Stimulated activated CD4-positive, alpha-beta T cell treated with anti-CD3 and anti-CD28 coated beads, Interleukin-2, amount 100 ng/mL, for 48 hours (primary cell): ENCODE measurements at regions not wholly inside any gene's neighbourhood (a gene's known extent, or its start where the extent isn't known, plus 50 kb on each side); places are given as distances from the start of the nearest gene placed in this dataset.
A peak's percentile ranks its signal among the peaks of the same experiment; 100 is the strongest.
"Not testable (repeated sequence)": the region's sequence is repeated elsewhere in the genome, so short reads cannot be mapped to it uniquely, and the experiment has no call there.

Experiments used
- DNase-seq, 2 donors: peaks; one replicate each; pipeline ENCODE4 v3.0.0-alpha.2; 2020

- DNase-seq: peak in 1 of 2 donors; percentile 1
Observed at GRCh38 chrX:111041018-111041462, 55.0 kb upstream of the PAK3 start.

DNA sequence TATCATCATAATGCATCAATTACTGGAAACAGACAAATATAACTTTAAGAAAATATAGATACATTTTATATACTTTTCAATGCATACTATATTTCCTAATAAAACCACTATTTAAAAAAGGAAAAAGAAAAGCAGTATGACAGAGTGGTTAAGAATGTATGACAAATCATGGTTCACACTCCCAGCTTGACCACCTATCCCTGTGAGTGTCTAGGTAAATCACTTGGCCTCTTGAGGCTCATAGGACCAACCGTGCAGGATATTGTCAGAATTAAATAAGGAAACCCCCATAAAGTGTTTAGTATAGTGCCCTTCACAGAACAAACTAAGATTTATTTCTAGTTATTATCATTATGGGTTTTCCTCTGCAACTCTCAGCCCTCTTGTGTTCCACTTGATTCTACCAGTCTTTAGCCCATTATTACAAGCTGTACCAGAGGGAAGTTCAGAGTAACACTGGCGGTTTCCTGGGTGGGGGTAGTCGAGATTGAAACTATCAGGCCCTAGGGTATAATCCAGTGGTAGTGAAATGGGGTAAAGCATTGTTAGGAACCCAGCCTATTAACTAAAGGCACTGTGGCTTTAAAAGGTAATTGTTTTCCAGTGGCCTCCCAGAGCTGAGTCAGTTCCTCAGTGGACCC lies 55.5 kb upstream of the PAK3 start:
- DNase-seq: no peak

GRCh38 chrX:111039606-111040005 lies 56.4 kb upstream of the PAK3 start:
- DNase-seq: no peak

DNA sequence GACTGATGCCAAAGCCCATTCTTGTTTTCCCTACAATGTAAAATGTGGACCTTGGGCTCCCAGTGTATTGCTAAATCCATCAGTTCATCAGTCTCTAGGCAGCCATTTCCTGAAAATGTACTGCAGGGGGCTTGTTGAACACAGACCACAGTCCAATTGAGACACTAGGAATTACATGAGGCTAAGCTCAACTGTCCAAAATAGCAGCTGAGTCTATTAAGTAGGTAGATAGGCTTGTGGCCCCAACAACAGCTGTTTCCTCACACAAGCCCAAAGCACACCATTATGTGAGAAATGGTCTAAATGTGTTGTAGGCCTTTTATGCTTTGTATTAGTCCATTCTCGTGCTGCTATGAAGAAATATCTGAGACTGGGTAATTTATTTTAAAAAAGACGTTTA lies 60.0 kb upstream of the PAK3 start:
- no peak for DNase-seq

DNA sequence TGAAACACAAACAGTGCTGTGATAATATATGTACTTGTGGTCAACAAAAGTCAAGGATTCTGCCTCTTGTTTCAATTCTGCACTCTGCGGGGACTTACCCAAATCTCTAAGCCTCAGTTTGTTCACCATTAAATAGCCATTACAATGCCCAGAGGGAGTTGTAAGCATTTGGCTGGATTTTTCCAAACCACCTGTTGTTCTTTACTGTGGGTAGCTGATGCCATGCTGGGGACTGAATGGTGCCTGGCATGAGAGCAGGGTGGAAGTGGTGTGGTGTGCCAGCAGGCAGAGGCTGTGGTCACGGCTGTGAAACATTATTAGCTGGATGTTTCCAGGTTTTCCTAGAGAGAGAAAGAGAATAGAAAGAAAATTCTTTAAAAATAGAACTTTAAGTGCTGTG lies 60.7 kb upstream of the PAK3 start:
- DNase-seq: no peak

DNA sequence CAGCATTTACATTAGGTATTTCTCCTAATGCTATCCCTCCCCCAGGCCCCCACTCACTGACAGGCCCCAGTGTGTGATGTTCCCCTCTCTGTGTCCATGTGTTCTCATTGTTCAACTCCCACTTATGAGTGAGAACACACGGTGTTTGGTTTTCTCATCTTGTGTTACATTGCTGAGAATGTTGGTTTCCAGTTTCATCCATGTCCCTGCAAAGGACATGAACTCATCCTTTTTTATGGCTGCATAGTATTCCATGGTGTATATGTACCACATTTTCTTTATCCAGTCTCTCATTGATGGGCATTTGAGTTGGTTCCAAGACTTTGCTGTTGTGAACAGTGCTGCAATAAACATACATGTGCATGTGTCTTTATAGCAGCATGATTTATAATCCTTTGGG lies 73.0 kb upstream of the PAK3 start:
- not testable (repeated sequence) for DNase-seq

DNA sequence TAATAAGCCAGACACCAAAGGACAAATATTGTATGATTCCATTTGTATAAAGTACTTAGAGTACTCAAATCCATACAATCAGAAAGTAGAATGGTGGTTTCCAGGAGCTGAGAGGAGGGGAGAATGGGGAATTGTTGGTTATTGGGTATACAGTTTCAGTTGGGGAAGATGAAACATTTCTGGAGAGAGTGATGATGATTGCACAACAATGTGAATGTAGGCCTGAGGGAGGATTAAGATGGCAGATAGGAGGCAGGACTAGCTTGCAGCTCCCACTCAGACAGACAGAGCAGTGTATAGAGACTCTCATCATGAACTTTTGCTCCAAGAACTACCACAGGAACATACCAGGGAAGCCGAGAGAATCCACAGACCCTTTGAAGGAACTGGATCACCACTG lies 75.7 kb upstream of the PAK3 start:
- DNase-seq: no peak

GRCh38 chrX:111013778-111014455 lies 82.1 kb upstream of the PAK3 start:
- no peak for DNase-seq

DNA sequence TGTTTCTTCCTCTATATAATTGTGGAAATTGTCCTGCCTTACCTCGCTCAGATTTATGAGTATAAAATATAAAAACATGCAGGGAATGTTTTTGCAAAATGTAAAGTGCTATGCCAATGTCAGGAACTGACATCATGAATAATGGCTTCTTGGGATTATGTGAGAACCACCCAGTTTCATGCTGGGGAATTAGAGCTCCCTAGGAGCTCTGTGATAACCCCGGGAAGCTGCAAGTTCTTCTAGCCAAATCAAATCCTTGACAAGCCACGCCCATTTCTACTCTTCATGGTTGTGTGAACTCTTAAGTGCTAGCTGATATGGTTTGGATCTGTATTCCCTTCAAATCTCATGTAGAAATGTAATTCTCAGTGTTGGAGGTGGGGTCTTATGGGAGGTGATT lies 85.9 kb upstream of the PAK3 start:
- no peak for DNase-seq

- DNase-seq: no peak
Observed at GRCh38 chrX:111009256-111009655, 86.7 kb upstream of the PAK3 start.

DNA sequence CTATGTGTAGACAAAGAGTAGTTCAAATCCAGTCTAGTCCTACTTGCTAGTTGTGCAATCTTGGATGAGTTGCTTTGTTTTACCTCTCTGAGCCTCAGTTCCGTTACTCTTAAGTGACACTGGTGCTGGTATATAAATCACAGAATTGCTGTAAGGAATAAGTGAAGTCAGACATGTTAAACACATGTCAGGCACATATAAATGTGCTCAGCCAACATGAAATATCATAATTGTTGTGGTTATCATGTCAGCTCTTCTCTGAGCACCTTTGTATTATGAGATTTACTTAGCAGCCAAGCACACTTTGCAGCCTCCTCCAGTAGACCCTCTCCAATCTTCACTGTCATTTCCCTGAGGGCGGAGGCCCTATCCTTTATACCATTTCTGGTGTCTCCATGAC lies 87.9 kb upstream of the PAK3 start:
- DNase-seq: no peak

DNA sequence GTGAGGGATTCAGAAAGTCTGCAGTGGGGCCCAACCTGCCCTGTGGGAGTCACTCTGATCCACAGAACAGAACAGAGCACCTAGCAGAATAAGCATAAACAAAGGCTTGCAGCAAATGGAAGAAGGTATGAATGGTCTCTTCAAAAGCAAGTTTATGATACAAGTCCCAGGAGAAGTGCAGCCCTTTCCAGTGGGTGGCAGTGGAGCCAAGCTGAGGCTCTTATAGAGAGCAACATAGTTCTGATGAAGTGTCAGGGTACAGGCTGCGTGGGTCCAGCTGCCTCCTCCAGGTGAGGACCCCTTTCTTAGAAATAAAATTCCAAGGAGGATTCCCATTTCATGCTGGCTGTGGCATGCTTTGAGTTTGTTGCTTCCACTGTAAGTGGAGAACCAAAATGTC lies 88.8 kb upstream of the PAK3 start:
- DNase-seq: no peak

GRCh38 chrX:111006116-111006515 lies 89.9 kb upstream of the PAK3 start:
- DNase-seq: no peak

- DNase-seq: no peak
Observed at GRCh38 chrX:111005166-111005565, 90.8 kb upstream of the PAK3 start.

DNA sequence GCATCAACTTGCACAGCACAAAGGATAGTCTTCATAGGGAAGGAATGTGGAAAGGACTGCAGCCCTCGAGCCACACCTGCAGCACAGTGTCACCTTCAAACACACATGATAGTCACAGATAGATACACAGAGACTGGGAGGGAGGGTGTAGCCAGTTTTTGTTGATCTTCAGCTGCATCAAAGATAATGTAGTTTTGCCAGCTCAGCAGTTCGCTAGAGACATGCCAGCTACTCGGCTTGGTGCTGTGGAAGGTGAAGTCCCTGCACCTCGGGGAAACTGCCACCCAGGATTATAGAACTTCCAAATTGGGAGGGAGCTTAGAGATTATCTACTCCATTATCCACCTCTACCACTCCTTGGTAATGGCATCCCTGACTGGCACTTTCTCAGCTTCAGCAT lies 92.9 kb upstream of the PAK3 start:
- DNase-seq: no peak

- DNase-seq: peak; percentile 1
Observed at GRCh38 chrX:110992611-110993010, 103.4 kb upstream of the PAK3 start.

DNA sequence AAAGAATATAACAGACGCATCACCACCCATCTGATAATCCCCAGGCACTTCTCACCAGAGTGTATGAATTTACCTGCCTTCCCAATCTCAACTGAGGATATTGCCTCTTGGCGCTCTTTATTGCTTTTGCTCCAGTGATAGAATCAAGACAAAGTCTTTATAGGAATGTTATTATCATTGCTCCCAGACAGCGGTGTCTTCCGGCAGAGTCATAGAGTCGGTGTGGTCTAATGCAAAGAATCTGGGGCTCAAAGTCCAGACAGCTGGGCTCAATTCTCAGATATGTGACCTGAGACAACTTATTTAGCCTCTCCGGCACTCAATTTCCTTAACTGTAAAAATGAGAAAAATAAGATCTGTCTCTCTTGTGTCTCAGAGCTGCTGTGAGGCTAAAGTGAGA lies 106.1 kb upstream of the PAK3 start:
- no peak for DNase-seq

- no peak for DNase-seq
Observed at GRCh38 chrX:110989447-110989846, 106.5 kb upstream of the PAK3 start.

GRCh38 chrX:110987292-110987691 lies 108.7 kb upstream of the PAK3 start:
- no peak for DNase-seq

DNA sequence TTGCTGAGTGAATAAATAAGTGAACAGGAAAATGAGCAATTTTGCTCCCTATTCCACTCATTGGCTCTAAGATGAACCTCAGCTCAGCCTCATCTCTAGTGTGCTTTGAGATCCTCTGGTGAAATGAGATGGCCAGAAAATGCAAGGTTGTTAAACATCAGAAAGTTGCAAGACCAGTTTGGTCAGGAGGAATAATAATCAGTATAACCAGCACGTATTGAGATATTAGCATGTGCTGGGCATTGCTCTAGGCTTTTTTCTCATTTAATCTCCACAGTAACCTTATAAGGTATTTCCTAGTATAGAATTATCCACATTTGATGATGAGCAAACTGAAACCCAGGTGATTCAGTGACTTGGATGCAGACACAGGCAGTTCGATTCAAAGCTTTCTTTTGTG lies 110.5 kb upstream of the PAK3 start:
- no peak for DNase-seq

GRCh38 chrX:110983024-110983423 lies 113.0 kb upstream of the PAK3 start:
- DNase-seq: no peak

DNA sequence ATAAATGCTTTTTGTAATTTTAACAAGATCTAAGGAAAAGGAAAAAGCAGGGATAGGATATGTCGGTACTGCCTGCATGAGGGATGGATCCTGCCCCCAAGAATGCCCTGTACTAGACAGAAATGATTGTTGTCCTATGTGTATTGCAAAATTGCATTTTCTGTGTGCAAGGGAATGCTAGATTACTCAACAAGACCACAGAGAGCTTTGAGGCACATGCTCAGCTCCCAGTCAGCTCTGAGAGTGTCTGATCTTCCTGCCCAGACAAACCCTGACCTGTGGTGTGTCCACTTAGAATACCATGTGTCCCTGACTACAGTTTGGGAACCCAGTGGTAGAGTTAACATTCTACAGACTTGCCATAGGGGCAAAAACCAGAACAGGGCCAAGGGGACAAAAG lies 129.2 kb upstream of the PAK3 start:
- no peak for DNase-seq

DNA sequence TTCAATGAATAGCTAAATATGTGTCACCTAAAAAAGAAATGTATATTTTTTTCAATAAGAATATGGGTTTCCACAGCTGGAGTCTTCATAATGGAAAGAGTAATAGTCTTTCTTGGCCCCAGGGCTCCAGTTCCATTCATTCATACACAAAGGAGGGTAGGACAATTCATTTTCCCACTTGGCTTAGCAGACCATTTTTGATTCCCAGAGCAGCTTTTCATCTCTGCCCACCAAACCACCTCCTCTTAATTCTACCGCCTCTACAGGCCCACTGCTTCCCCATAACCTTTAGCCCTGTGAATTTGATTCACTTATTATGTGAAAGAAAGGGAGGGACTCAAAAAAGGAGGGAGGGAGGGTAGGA lies 129.9 kb upstream of the PAK3 start:
- no peak for DNase-seq

DNA sequence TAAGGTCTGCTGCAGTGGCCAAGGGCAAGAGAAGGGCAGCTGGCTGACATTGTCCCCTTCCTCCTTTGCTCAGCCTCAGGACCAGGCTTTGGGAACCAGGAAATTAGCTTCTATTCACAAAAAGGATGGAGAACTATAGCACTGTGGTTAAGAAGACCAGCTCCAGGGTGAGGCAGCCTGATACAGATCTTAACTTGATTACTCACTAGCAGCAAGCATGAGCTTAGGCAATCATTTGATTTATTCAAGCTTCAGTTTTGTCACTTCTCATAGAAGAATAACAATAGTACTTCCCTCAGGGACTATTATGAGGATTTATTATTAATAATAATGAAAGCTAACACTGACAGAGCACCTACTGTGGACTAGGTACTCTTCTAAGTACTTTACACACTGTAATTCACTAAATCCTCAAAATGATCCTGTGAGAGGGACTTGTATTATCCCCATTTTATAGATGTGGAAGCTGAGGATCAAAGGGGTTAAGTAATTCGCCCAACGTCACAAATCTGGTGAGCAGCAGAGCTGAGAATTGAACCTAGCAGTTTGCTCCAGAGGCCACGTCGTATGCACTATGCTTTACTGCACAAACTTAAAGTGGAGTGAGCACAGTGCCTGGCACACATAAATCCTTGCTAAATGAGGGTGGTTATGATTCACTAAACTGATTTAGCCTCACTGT lies 130.4 kb upstream of the PAK3 start:
- DNase-seq: no peak

GRCh38 chrX:110964786-110965185 lies 131.2 kb upstream of the PAK3 start:
- DNase-seq: no peak
